GM19043 (cell line): ENCODE measurements at regions not wholly inside any gene's neighbourhood (a gene's known extent, or its start where the extent isn't known, plus 50 kb on each side); places are given as distances from the start of the nearest gene placed in this dataset.
"Not testable (repeated sequence)": the region's sequence is repeated elsewhere in the genome, so short reads cannot be mapped to it uniquely, and the experiment has no call there.

ENCODE experiments used
- ATAC-seq: cut with Tn5 transposase; IDR thresholded peaks from one replicate; pipeline ENCODE4 v1.9.1; 2021; ENCODE audit warnings: low read depth; ENCODE audit not compliant: unreplicated experiment

DNA sequence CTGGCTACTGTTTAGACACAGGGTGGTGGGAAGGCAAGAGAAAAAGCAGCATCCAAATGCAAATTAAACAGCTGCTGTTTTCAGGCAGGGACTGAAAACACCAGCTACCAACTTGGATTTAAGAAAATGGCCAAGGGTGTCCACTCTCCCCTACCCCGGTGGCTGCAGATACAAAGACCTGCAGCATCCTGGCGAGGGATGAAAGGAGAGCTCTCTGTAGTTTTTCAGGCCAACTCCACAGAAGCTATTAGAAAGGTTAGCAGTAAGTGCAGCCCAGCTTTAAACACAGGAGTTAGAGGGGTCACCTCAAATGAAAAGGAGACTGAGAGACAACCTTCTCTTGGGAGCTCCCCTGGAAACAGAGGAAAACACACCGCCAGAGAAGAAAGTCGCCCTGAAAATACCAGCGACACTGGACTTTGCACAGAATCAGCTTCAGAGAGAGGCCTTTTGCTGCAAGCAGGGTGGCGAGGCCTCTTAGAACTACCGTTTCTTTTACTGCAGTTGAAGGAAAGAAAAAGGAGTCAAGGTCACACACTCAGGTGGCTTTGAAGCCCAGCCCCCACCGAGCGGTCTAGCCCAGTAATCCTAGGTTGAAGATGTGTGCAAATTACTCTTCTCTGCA is 74.4 kb upstream of the TIAM1 start:
- ATAC-seq, result no peak

DNA sequence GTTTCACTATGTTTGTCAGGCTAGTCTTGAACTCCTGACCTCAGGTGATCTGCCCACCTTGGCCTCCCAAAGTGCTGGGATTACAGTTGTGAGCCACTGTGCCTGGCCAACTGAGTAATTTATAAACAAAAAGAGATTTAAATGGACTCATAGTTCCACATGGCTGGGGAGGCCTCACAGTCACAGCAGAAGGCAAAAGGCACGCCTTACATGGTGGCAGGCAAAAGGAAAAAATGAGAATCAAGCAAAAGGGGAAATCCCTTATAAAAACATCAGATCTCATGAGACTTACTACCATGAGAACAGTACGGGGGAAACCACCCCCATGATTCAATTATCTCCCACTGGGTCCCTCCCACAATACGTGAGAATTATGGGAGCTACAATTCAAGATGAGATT is 73.2 kb upstream of the TIAM1 start:
- ATAC-seq, result not testable (repeated sequence)

DNA sequence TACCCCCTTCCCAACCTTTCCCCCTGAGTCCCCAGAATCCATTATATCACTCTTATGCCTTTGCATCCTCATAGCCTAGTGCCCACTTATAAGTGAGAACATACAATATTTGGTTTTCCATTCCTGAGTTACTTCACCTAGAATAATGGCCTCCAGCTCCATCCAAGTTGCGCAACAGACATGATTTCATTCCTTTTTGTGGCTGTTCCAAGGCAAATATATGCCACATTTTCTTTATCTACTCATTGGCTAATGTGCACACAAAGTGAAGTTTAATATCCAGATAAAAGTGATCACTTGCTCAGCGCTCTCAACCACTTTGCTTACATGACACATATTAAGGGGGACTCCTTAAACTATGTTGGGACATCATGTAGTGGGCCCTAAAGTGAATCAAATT is 72.4 kb upstream of the TIAM1 start:
- ATAC-seq, result no peak

DNA sequence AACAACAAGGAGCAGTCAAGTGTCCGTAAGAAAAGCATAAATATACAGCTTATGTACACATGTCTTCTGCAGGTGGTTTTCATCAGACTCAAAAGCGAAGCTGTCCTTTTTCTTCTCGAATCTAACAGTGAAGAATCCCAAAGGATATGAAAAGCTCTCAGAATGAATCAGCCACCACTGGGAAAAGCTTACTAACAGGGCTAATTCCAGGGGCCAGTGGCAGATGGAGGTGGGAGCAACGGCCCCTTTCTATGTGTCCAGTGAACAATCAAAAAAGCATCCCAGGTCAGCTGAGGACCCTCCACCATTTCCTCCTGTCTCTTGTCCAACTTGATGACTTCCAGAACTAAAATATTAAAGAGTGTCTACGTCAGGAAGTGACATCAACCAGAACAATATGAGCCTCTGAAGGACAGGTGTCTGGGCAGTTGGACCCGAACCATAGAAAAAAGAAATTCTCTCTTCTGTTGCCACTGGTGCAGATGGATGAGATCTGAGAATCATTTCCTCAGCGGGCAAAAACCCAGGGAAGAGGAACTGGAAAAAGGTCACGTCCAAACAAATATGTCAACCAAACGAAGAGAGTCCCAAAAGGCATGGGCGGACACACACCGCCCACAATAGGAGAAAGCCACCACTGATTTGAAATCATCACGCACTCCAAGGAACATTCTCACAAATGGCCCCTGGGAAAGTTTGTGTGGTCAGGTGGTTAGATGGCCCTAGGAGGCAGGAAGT is 70.4 kb upstream of the TIAM1 start:
- ATAC-seq, result no peak

DNA sequence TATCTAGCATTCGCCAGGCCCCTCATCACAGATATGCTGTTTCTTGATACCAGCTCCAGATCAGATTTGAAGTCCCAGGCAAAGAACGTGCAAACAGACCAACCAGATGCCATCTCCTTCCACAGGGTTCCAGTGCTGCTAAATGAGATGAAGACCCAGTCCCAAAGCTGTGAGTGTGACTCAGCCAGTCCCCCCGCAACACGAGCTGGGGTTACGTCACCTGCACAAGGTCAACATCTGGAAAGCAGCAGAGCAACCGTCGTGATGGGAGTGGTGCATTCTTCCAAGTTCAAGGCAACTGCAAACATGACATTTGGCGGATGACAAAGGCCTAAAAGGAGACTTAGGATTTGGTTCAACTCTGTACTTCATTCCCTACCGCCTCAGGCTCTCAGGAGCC is 69.6 kb upstream of the TIAM1 start:
- no peak for ATAC-seq

DNA sequence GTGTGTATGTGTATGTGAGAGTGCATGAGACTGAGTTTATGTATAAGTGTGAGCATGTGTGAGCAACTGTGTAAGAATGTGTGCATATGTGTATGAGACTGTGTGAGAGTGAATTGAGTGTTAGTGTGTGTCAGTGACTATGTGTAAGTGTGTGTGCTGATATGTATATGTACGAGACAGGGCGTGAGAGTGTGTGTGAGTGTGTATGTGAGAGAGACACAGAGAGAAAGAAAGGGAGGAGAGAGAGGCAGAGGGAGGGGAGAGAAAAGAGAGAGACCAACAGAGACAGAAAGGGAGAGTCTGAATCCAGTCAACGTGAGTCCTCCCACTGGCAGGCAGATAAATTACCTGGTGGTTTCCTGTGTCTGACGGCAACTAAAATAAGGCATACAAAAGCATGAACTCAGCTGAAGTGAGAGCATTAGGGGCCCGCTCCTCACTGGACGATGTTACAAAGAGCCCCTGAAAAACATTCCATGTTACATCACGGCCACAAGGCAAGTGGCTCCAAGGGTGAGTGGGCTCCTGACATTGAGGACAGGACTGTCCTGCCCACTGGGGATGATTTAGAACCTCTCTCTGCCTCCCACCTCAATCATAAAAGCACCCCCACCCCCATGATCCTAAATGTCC is 66.6 kb upstream of the TIAM1 start:
- ATAC-seq, result no peak

DNA sequence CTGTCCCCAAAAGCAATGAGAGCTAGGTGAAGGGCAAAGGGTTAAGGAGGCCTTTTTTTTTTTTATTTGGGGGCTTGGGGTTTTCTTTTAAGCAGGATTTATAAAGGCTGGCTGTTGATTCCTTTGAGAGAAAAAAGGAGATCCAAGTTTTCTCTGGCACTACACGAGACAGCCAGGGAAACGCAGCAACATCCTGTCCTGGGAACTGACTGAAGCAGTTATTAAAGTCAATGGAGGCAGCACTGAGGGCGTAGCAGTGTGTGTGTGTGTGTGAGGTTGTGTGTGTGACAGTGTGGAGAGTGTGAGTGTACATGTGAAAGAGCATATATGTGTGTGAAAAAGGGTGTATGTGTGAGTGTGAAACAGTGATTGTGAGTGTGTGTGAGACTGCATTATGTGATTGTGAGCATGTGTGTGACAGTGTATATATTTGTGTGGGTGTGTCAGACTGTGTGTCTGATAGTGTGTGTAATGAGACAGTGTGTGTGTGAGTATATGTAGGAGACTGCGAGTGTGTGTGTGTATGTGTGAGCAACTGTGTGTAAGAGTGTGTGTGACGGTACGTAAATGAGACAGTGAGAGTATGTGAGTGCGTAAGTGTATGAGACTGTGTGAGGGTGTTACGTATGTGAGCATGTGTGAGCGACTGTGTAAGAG is 65.9 kb upstream of the TIAM1 start:
- no peak for ATAC-seq

DNA sequence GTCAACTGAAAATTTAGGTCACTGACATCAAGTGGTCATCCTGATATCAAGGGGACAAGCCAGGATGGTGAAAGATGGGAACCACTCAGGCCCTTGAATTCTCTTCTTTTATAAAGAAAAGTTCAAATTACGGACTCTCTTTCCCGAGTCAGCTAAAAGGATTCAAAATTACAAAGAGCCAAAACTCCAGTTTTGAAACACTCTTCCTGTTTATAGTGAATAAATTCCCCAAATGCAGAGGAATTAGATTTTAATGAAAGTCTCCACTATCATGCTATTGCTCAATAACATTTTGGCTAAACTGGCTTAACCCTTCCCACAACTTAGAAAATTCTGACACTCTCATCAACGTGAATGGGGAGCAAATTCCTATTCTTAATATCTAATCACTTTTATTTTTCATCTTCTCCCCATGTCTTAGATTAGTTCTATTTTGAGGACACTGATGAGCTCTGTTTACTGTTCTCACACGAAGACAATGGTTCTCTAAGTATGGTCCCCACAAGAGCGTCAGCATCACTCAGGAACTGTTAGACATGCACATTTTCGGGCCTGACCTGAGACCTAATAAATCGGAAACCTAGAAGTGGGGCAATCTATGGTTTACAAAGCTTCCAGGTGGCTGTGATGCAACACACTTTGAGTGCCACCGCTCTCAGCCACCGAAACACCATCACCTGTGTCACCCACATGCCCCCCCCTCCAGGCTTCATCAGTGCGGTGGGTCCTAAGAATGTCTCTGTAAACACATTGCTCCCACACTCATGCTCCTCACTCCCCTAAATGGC is 64.4 kb upstream of the TIAM1 start:
- no peak for ATAC-seq

DNA sequence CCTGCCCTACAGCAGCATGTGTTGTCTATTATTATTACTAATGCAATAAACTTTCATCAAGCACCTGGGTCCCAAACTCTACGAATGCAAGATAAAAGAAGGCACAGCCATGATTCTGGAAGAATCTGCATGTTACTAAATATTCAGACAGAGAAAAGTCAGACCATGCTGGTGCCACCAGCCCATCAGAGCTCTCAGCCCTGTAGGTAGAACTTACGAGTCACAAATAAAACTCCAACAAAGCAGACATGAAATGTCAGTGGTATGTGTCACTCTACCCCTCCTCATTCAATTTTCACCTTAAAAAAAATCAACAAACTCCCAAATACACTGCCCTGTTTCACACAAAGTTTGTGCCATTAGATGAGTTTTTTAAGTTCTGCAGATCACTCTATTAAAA is 62.4 kb upstream of the TIAM1 start:
- no peak for ATAC-seq

DNA sequence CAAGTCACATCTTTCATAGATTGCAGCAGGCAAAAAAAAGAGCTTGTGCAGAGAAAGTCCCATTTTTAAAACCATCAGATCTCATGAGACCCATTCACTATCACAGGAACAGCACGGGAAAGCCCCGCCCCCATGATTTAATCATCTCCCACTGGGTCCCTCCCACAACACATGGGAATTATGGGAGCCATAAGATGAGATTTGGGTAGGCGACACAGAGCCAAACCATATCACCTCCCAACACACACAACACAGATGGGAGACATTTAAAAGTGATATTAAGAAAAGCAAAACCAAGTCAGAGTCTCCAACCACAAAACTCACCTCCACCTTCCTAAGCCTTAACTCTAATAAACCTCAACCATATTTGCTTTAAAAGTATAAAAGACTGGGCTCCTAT is 61.5 kb upstream of the TIAM1 start:
- ATAC-seq, result no peak

DNA sequence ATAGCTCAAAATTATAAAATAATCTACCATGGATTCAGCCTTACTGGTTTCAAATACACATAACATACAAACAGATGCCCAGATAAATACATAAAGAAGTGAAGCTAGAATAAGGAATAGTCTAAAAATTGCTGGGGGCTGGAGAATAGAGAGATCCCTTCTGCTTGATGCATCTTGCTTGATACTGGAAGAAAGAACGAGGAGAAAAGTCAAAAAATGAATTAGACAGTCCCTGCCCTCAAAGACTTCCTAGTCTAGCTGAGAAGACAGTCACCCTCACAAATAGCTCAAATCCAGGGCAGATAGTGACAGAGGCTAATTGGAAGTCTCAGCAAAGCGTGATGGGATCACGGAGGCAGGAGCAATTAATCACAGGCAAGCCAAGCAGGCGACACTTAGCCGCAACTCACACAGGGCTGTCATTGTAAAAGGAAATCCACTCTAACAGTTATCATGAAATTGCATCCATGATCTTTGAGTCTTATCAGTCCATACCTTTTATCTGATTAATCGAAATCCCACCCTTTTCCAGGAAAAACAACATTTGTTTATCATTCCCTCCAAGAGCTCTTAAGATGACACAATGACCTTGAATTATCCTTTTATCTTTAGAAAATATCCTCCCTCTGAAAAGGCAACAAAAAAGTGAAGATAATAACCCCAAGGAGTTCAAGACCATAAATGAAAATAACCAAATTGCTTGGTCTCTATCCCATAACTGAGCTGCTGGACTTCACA is 59.7 kb upstream of the TIAM1 start:
- ATAC-seq, result no peak

DNA sequence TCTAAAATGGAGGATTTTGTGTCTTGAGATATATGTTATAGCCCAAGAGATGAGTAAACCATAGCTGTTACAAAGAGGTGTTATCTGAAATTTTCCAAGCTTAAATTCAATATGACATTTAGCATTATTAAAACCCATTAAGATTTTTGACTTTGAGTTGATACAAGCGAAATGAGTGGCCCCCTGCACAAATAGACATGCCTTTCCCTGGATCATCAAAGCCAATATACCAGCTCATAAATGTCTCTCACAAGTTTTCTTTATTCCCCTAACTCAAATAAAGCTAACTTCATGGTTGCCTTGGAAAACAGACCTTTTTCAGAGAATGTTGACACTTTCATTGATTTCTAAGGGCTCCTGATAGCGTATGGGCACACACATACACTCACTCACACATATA is 55.5 kb upstream of the TIAM1 start:
- no peak for ATAC-seq

DNA sequence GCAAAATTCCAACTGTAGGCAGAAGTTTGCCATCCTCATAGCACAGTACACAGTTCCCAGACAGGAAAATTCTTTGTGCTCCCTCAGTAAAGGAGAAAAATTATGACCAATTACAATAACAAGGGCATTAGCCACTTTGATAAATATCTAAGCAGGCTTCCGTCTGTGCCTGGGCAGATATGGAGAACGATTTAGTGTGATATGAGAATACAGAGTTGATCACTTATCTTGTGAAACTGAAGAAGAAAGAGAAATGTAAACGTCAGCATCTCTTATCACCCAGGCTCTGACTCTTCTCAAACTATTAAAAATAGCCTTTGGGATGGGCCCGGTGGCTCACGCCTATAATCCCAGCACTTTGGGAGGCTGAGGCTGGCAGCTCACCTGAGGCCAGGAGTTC is 54.5 kb upstream of the TIAM1 start:
- ATAC-seq, result no peak

DNA sequence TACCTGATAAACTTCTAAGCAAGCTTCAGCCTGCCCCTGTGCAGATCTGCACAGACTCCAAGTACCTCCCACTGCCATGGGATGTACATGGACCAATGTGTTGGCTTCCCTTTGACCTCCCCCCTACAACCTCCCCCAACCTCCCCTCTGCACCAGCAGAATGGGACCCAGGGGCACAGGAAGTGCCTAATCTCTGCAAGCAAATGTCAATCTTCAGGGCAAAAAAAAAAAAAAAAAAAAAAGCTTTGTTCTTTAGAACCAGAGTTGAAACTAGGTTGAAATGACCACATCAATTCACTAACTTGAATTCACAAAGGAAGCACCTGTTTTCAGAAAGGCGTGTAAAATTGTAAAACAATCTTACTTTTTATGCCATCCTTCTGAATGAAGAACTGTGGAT is 53.9 kb upstream of the TIAM1 start:
- no peak for ATAC-seq

DNA sequence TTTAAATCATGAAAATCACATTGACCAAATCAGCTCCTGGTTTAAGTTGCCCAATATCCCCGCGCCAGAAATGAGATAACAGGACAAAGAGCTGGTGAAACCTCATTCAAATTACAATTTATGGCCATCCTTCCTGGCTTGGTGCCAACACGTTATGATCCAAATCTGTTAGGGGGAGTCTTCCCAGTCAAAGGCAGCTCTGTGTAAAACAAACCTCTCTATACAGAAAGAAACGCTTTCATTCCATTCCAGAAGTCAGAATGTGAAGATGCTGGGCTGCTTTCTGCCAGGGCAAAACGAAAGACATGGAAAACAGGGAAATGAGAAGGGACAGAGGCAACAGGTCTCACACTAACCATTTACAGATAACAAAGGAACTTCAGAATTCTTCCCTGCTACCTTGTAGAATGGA is 53.5 kb upstream of the TIAM1 start:
- ATAC-seq, result no peak

DNA sequence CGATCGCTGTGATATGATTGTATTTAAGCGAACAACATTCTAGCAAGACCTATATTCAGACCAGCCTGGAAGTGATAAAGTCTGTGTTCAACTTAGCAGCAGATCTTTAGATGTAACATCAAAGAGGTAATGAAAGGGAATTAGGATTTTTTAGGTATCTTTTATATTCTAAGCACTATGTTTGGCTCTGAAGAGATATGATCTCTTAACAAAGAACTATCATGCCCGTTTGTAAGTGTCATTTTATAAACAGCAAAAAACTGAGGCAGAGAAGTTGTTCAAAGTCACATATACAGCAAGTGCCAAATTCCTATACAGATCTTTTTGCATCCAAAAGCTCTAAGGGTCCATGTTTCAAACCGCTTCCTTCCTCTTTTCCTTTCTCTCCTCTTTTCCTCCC is 53.0 kb upstream of the TIAM1 start:
- ATAC-seq, result no peak

DNA sequence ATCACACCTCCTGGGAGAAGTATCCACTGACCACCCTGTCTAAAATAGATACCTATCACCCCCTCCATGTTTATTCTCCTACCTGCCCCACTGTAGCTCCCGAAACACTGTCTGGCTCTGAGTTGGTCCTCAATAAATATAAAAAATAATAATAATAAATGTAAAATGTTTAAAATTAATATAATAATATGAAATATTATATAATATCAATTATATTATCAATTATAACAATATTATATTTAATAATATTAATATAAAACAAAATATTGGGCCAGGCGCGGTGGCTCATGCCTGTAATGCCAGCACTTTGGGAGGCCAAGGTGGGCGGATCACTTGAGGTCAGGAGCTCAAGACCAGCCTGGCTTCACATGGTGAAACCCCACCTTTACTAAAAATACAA is 52.3 kb upstream of the TIAM1 start:
- ATAC-seq, result no peak

DNA sequence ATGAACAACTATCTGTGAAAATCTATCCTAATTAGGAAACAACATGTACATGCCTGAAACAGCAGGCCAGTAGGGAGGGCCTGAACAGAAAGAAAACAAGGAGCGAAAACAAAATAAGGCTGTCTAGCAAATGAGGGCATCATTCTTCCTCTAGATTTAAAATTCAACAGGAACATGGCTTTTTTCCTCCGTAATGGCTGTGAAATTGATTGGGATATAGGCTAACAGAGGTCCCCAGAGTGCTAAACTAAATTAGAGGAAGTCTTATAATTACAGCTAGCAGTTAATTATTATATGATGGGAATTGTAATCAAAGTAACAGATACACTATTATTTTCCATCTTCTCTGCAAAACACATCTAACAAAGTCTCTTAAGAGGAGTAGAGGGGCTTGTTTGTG is 51.7 kb upstream of the TIAM1 start:
- no peak for ATAC-seq

DNA sequence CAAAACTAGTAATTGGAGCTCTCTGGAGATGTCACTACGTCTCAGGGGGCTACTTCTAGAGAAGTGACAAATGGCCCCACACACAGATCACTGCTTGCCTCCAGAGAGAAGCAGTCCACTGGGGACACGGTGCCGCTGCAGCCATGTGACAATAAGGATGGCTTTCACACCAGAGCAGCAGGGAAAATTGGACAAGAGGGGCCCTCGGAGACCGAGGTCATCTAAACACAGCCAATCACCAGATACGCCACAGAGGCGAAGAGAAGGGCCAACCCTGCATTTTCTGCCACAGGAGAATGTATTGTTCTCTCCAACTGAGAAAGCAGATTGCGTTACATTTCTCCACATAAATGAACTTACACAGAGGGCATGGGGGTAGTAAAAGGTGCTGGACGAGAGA is 51.2 kb upstream of the TIAM1 start:
- no peak for ATAC-seq

DNA sequence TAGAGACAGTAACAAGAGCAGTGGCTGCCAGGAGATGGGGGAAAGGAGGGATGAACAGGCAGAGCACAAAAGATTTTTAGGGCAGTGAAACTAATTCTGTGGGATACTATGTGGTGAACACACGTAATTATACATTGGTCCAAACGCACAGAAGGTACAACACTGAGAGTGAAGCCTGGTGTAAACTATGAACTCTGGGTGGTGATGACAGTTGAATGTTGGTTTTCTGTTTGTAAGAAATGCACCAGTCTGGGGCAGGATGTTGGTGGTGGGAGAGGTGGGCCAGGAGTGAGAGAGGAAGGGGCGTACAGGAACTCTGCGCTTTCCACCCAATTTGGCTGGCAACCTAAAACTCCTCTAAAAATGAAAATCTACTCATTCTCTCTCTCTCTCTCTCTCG is 50.2 kb upstream of the TIAM1 start:
- ATAC-seq, result no peak
